ENCODE measurements at regions not wholly inside any gene's neighbourhood (a gene's known extent, or its start where the extent isn't known, plus 50 kb on each side); places are given as distances from the start of the nearest gene placed in this dataset.
"Not testable (repeated sequence)": the region's sequence is repeated elsewhere in the genome, so short reads cannot be mapped to it uniquely, and the experiment has no call there.

GRCh38 chr6:103715269-103715668 lies 1144.5 kb downstream of the HACE1 start:
- intact Hi-C loops (cut with DNase I): no loop called here
- no peak for ATAC-seq
- no peak for DNase-seq
- H3K27me3 ChIP-seq: no peaks in the 10 kb centered on the region
- H3K9me3 ChIP-seq: no peaks in the 10 kb centered on the region
- TF ChIP-seq CTCF (IDR thresholded peaks at IDR 0.05): no peak
- H3K4me3 ChIP-seq: no peak overlapping the region
- no peaks in the 10 kb centered on the region for H3K4me1 ChIP-seq
- no peak overlapping the region for H3K27ac ChIP-seq
- H3K36me3 ChIP-seq: no peaks in the 10 kb centered on the region

GRCh38 chr6:103709236-103709635 lies 1150.5 kb downstream of the HACE1 start:
- H3K9me3 ChIP-seq; H3K36me3 ChIP-seq; H3K27me3 ChIP-seq; H3K27ac ChIP-seq; H3K4me3 ChIP-seq; H3K4me1 ChIP-seq; ATAC-seq; intact Hi-C loops (cut with DNase I): not testable (repeated sequence)
- peak in 1 of 4 donors; percentile 17 for DNase-seq

GRCh38 chr6:103707596-103708325 lies 1152.0 kb downstream of the HACE1 start:
- Histone ChIP-seq H3K4me3 (no peak overlapping the region), H3K4me1 (no peaks in the 10 kb centered on the region), H3K9me3 (peaks cover 0 to 4% of the 10 kb centered on the region in 2 donors), H3K36me3 (no peaks in the 10 kb centered on the region), H3K27me3 (no peaks in the 10 kb centered on the region), H3K27ac (no peak overlapping the region)
- intact Hi-C loops (cut with DNase I): no loop called here
- ATAC-seq (no peak), DNase-seq (no peak)
- TF ChIP-seq CTCF (IDR thresholded peaks at IDR 0.05): no peak

GRCh38 chr6:103699769-103700168 lies 1160.0 kb downstream of the HACE1 start:
- ATAC-seq: no peak
- intact Hi-C loops (cut with DNase I): no loop called here
- H3K27ac ChIP-seq: no peak overlapping the region
- no peak for DNase-seq
- no peaks in the 10 kb centered on the region for H3K4me1 ChIP-seq
- H3K27me3 ChIP-seq: no peaks in the 10 kb centered on the region
- no peak for TF ChIP-seq CTCF (IDR thresholded peaks at IDR 0.05)
- H3K36me3 ChIP-seq: no peaks in the 10 kb centered on the region
- H3K9me3 ChIP-seq: no peaks in the 10 kb centered on the region
- H3K4me3 ChIP-seq: no peak overlapping the region

GRCh38 chr6:103687430-103687829 lies 1172.3 kb downstream of the HACE1 start:
- H3K4me1 ChIP-seq: no peaks in the 10 kb centered on the region
- H3K4me3 ChIP-seq: no peak overlapping the region
- no peak for TF ChIP-seq CTCF (IDR thresholded peaks at IDR 0.05)
- no peak for ATAC-seq
- no peaks in the 10 kb centered on the region for H3K27me3 ChIP-seq
- no peak for DNase-seq
- no peaks in the 10 kb centered on the region for H3K9me3 ChIP-seq
- intact Hi-C loops (cut with DNase I): no loop called here
- no peak overlapping the region for H3K27ac ChIP-seq
- H3K36me3 ChIP-seq: no peaks in the 10 kb centered on the region

- H3K27ac ChIP-seq: no peak overlapping the region
- TF ChIP-seq CTCF (IDR thresholded peaks at IDR 0.05): no peak
- no peak for DNase-seq
- H3K4me1 ChIP-seq: no peaks in the 10 kb centered on the region
- H3K36me3 ChIP-seq: no peaks in the 10 kb centered on the region
- intact Hi-C loops (cut with DNase I): no loop called here
- peaks cover 0 to 3% of the 10 kb centered on the region in 2 donors for H3K9me3 ChIP-seq
- no peaks in the 10 kb centered on the region for H3K27me3 ChIP-seq
- H3K4me3 ChIP-seq: no peak overlapping the region
- ATAC-seq: no peak
Measured at GRCh38 chr6:103680116-103680515, 1179.6 kb downstream of the HACE1 start.

Measured in left lung (tissue), 4 donors.